Kasumi-1 (cell line): ENCODE measurements at regions not wholly inside any gene's neighbourhood (a gene's known extent, or its start where the extent isn't known, plus 50 kb on each side); places are given as distances from the start of the nearest gene placed in this dataset.

Source experiments
- DNase-seq, 2 experiments: peaks; one replicate each; lab custom pipeline; 2025; lab: John Stamatoyannopoulos, UW

DNA sequence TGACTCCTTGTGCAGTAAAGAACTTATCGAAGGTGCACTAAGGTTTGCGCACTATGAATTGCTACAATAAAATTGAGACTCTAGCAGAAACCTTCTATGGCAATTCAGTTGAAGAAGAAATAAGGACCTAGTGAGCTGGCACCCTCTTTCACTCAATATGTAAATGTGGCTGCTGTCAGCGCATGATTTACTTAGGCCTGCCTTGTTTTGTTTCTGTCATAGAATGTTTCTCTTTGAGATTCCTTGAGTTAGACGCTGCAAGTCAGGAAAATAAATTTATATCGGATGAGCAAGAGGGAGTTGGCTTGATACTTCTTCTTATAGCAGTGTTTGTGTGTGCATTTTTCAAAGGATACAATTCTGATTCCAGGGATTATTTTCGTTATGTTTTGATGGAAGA, 322.1 kb downstream of the BLID start:
- no peak for DNase-seq

DNA sequence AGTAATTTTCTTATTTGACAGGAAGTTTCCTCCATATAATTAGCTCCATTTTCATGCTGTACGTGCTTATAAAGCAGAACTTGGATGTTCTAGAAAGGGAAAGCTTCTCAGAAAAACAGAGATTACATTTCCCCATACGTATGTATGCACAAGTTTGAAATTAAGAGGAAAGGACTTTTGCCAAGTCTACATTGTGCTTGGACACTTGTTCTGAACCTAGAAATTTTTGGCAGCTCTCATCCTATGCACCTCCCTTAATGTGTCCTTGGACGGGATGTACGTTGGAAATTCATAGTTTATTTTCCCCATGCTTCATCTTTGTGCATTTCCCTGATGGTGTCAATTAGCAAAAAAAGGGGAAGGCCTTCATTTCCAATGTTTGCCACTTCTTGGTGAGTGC, 322.7 kb downstream of the BLID start:
- DNase-seq: no peak

DNA sequence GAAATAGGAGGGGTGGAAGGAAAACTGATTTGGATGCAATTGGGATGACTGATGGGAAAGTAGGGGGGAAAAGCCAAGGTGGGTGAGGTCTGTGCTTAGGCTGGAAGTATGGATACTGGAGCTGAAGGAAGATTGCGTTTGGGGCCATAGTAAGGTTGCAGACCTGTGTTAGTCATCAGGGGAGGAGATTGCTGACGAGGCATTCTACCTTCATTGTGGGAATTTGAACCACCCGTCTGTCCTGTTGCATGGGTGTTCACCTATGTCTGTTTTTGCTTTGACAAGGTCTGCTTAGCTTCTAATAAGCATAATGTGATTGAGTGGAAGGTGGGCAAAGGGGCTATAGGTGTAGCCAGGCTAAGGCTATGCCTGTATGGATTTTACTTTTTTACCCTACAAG, 323.8 kb downstream of the BLID start:
- no peak for DNase-seq

GRCh38 chr11:121790430-121790829, 325.6 kb downstream of the BLID start:
- DNase-seq: no peak

- DNase-seq: no peak
Observed at GRCh38 chr11:121780971-121781370, 328.2 kb upstream of the SORL1-AS1 start.

GRCh38 chr11:121777056-121777455, 324.3 kb upstream of the SORL1-AS1 start:
- DNase-seq: no peak

GRCh38 chr11:121775276-121775675, 322.5 kb upstream of the SORL1-AS1 start:
- no peak for DNase-seq

DNA sequence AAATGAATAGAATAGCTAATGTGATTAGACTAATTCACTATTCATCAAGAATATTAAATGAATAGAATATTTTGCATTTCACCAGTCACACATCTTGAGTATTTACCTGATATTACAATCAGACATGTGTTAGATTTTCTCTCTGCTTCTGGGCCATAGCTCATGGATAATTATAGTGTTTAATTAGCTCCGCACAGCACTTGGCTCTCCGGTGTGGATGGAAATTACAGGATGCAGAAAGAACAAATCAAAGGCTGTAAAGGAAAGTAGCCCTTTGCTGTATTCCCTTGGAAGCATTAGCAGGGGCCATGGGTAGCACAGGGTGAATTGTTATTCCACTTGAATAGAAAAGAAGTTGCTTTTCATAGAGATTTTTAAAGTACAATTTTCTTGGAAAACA, 320.3 kb upstream of the SORL1-AS1 start:
- DNase-seq: no peak

DNA sequence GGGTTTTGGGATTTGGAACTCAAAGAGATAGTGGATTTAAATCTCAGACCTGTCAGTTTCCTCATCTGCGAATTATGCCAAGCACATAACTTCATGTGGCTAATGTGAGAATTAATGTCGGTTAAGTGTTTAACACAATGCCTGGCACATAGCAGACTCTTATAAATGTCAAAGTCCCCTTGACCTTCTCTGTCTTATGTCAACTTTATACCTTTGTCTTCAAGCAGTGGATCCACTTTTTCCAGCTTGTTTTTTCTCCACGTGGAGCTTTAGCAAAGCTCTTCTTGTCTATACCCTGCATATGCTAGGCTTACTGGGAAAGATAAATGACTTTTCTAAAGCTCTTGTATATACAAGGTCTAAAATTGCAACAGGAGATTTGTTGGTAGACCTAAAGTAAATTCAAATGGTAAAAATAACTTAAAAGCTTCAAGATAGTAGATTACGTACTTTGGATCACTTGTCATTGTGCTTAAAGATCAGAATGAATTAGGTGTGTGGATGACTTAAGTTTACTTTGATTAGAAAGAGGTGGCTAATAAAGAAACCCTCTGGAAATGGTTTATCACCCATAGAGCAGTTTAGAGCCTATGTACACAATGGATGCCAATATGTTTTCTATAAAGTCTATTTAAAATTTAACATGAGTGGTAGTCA, 318.3 kb upstream of the SORL1-AS1 start:
- DNase-seq: no peak

DNA sequence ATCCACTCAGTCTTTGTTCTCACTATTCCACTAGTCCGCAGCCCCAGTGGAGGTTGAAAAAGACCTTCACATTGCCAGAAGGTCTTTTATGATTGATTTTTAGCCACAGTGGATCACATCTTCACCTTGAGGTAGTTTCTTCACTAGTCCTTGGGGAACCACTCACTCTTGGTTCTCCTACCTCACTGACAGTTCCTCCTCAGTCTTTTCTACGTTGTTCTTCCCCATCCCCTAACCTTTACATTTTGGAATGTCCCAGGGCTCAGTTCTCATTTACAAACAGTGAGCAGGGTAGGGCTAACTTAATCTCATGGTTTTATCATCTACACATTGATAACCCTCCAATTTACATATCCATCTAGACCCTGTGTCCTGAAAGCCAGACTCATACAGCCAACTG, 316.4 kb upstream of the SORL1-AS1 start:
- no peak for DNase-seq

GRCh38 chr11:121767433-121767832, 314.7 kb upstream of the SORL1-AS1 start:
- DNase-seq: no peak

- no peak for DNase-seq
Observed at GRCh38 chr11:121766991-121767390, 314.2 kb upstream of the SORL1-AS1 start.

- no peak for DNase-seq
Observed at GRCh38 chr11:121766166-121766565, 313.4 kb upstream of the SORL1-AS1 start.

GRCh38 chr11:121763526-121763925, 310.8 kb upstream of the SORL1-AS1 start:
- DNase-seq: no peak

DNA sequence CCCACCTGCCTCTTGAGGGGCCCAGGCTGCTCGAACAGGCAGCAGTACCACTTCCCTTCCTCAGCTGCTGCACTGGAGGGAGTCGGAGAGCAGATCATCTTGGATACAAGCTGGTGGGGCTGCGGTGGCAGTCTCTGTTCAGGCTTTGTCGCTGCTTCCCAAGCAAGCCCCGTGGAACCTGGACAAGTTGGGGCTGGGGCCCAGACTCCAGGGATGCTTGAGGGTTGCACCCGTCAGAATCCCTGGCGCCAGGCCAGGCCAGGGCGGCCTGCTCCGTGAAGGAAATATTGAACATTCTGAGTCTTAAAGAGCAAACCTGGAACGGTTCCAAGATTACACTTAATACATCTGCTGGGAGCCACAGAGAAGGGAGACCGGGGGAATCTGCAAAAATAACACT, 310.1 kb upstream of the SORL1-AS1 start:
- no peak for DNase-seq

GRCh38 chr11:121761186-121761585, 308.4 kb upstream of the SORL1-AS1 start:
- DNase-seq: no peak

- no peak for DNase-seq
Observed at GRCh38 chr11:121757480-121758125, 304.8 kb upstream of the SORL1-AS1 start.

- no peak for DNase-seq
Observed at GRCh38 chr11:121755906-121756305, 303.1 kb upstream of the SORL1-AS1 start.

- no peak for DNase-seq
Observed at GRCh38 chr11:121755191-121755590, 302.4 kb upstream of the SORL1-AS1 start.

GRCh38 chr11:121754598-121754997, 301.8 kb upstream of the SORL1-AS1 start:
- DNase-seq: no peak

- DNase-seq: no peak
Observed at GRCh38 chr11:121749691-121750090, 296.9 kb upstream of the SORL1-AS1 start.

GRCh38 chr11:121748068-121748467, 295.3 kb upstream of the SORL1-AS1 start:
- no peak for DNase-seq

DNA sequence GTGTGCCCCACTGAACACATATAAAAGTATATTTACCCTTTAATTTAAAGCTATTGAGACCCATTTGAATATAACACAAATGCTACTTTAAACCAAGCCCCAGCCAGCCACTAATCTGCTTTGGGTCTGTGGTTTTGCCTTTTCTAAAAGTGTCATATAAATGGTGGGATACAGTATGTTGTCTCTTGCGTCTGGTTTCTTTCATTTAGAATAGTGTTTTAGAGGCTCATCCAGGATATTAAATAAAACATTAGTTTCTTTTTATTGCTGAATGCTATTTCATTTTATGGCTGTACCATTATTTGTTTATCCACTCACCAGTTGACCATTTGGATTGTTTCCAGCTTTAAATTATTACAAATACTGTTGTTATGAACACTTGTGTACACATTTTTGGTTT, 290.5 kb upstream of the SORL1-AS1 start:
- DNase-seq: no peak

DNA sequence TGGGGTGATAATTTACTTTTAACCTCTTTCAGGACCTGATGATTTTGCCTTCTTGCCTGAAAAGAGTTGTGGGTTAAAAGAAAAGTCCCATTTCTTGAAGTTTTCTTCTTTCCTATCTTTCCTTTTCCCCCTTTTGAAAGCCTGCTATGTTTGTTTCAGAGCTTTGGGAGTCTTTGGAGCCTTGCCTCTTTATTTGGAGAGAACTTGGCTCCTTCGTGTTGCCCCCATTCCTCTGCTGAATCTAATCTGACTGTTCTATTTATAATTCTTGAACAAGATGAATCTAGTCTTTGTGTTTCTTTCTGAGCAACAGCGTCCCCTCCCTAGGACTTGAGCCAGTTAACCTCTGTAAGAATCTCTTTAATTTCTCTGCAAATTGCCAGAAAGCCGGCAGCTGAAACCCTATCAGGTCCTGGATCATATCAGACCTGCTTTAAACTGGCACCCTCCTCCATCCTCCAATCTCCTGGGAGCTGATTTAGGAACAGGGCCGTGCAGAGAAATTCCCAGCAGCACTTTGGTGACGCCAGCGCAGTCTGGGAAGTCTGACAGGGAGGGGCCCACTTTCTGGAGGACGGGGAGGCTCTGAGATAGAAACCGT, 289.1 kb upstream of the SORL1-AS1 start:
- DNase-seq: no peak
